AG04449 (cell line): ENCODE measurements at regions not wholly inside any gene's neighbourhood (a gene's known extent, or its start where the extent isn't known, plus 50 kb on each side); places are given as distances from the start of the nearest gene placed in this dataset.
"Not testable (repeated sequence)": the region's sequence is repeated elsewhere in the genome, so short reads cannot be mapped to it uniquely, and the experiment has no call there.

Source experiments
- CTCF ChIA-PET: fragments of 350-600 bp; formaldehyde crosslinking; extraction: SDS; loops from one replicate; lab custom pipeline; 2021; ENCODE audit warnings: antibody characterized with exemption; lab: Yijun Ruan, JAX
- POLR2A ChIA-PET: fragments of 400-600, 350-600 bp; formaldehyde crosslinking; extraction: SDS; loops from one replicate; lab custom pipeline; 2020; ENCODE audit warnings: antibody characterized with exemption, inconsistent platforms; lab: Yijun Ruan, JAX
- DNase-seq: peaks from one replicate; pipeline ENCODE4 v3.0.0-alpha.2; 2010; ENCODE audit warnings: low read depth, low spot score
- H3K4me3 ChIP-seq: 2 replicates; pipeline ENCODE4 v1.5.1; 2011; ENCODE audit warnings: low read depth, mild to moderate bottlenecking, control low read depth, low read length
- CTCF ChIP-seq: IDR thresholded peaks from one replicate; pipeline ENCODE4 v1.5.1; 2011; ENCODE audit warnings: mild to moderate bottlenecking, moderate library complexity, low read length, control low read depth, inconsistent platforms; ENCODE audit not compliant: insufficient read depth; ENCODE audit errors: missing control alignments

GRCh38 chr7:97234494-97234893 lies 117.0 kb downstream of the SDHAF3 start:
- CTCF ChIA-PET, POLR2A ChIA-PET, DNase-seq, H3K4me3 ChIP-seq: not testable (repeated sequence)

GRCh38 chr7:97246317-97246716 lies 128.8 kb downstream of the SDHAF3 start:
- POLR2A ChIA-PET, result no interaction called here
- H3K4me3 ChIP-seq, result no peak overlapping the region
- no peak for DNase-seq
- CTCF ChIA-PET, result no interaction called here
- TF ChIP-seq CTCF, result no peak

- POLR2A ChIA-PET, result not testable (repeated sequence)
Measured at GRCh38 chr7:97258187-97258586, 140.7 kb downstream of the SDHAF3 start.

GRCh38 chr7:97269741-97270140 lies 152.2 kb downstream of the SDHAF3 start:
- ChIA-PET POLR2A (no interaction called here), CTCF (no interaction called here)
- no peak overlapping the region for H3K4me3 ChIP-seq
- no peak for DNase-seq
- TF ChIP-seq CTCF, result no peak

More at GRCh38 chr7:97258187-97258586, 140.7 kb downstream of the SDHAF3 start:
- H3K4me3 ChIP-seq, CTCF ChIA-PET, DNase-seq: not testable (repeated sequence)

- TF ChIP-seq CTCF, result no peak
Measured at GRCh38 chr7:97270280-97270679, 152.8 kb downstream of the SDHAF3 start.

GRCh38 chr7:97271619-97272018 lies 154.1 kb downstream of the SDHAF3 start:
- H3K4me3 ChIP-seq, result no peak overlapping the region
- ChIA-PET CTCF (no interaction called here), POLR2A (no interaction called here)
- TF ChIP-seq CTCF, result no peak
- DNase-seq, result no peak

More at GRCh38 chr7:97270280-97270679, 152.8 kb downstream of the SDHAF3 start:
- ChIA-PET CTCF (no interaction called here), POLR2A (no interaction called here)
- no peak for DNase-seq
- H3K4me3 ChIP-seq, result no peak overlapping the region

GRCh38 chr7:97272237-97272975 lies 154.9 kb downstream of the SDHAF3 start:
- no peak overlapping the region for H3K4me3 ChIP-seq
- no peak for TF ChIP-seq CTCF
- ChIA-PET CTCF (no interaction called here), POLR2A (no interaction called here)
- DNase-seq, result no peak
